DMS153 treated with DMSO at 0.1 percent for 48 hours (cell line): ENCODE measurements at regions not wholly inside any gene's neighbourhood (a gene's known extent, or its start where the extent isn't known, plus 50 kb on each side); places are given as distances from the start of the nearest gene placed in this dataset.
"Not testable (repeated sequence)": the region's sequence is repeated elsewhere in the genome, so short reads cannot be mapped to it uniquely, and the experiment has no call there.

Experiments used
- DNase-seq: peaks from one replicate; lab custom pipeline; 2025; ENCODE audit not compliant: unreplicated experiment; lab: John Stamatoyannopoulos, UW

DNA sequence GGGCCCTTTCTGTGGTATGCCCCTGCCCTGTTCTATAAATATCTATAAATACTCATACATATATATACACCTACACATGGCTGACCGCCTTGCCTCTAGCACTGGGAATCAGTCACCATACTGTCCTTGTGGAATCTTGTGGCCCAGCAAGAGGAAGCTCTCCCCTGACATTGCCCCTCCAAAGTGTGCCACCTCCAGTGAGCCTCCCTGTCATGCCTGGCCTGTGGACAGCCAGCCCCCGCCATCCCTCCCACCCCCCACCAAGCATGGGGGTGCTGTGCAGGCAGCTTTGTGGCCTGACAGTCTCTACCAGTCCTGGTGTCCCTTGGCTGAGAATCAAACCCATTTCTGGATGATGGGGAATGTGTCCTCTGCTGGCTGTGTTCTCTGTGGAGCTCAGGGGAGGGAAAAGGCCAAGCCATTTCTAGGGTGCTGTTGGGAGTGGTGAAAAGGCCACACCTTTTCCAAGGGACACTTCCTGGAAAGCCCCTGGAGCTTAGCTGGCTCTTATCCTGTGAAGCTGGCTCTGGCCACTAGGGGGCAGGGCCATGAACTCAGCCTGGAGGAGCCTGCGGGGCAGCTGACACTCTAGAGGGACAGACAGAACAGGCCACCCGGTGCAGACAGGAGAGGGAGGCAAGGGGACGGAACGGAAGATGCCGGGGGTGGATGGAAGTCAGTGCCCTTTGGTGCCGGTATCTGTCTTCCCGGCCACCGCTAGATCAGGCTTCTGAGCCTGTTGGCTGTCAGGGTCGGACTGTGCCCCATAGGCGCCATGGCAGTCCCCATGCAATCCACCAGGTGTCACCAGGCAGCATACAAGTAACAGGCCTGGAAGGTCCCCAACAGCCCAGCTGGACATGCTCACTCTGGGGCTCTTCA is 167.2 kb downstream of the TBC1D2B start:
- DNase-seq = peak; percentile 2

- no peak for DNase-seq
Observed at GRCh38 chr15:77909182-77909940, 168.2 kb downstream of the TBC1D2B start.

DNA sequence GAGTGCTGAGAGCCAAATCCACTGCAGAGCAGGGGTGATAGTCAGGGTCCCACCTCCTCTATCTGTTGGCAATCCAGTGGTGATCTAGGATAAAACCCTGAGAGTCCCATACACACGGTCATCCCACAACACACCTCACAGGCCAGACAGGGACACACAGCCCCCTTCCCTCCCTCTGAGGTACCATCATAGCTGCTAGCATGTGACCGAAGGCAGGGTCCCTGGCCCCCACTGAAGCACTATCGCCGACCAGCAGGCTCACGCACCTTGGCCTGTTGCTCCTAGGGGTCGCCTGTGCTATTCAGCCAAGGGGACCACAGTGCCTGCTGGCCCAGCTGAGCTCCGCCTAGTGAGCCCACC is 168.8 kb downstream of the TBC1D2B start:
- not testable (repeated sequence) for DNase-seq

DNA sequence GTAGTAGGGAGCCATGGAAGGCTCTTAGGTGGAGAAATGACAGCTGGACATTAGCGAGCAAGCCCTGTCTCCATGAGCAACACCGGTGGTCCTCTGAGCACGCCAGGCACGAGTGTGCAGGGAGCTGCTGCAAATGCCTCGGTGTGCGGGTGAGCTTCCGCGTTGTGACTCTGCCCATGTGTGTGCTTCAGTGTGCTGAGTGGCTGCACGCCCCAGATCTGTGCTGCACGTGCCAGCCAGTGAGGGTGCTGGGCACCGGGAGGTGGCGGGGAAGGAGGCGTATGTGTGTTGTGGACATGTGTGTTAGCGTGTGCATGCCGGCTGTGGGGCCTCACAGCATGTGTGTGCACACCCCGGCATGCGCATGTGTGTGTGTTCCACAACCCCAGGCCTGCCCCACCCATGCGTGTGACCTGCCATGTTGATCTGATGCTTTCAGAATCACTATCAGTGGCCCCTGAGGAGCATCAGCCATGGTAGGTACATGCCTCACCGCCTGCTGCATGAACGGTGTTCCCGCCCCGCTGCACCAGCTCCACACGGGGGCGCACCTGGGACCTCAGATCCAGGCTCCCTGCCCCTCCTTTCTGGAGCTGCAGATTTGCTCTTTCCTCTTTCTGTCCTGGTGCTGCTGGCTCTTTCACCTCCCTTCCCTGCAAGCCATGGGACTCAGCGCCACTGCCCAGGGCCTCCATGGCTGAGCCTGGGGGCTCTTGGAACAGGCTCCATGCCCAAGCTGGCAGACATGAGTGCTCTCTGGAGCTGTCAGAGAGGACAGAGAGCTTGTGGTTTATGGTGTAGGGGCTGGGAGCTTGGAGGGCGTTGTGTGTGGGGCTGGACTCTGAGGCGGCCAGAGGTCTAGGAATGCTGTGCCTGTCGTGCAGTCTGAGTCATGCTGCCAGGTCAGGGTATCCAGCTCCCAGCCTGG is 169.4 kb downstream of the TBC1D2B start:
- no peak for DNase-seq

DNA sequence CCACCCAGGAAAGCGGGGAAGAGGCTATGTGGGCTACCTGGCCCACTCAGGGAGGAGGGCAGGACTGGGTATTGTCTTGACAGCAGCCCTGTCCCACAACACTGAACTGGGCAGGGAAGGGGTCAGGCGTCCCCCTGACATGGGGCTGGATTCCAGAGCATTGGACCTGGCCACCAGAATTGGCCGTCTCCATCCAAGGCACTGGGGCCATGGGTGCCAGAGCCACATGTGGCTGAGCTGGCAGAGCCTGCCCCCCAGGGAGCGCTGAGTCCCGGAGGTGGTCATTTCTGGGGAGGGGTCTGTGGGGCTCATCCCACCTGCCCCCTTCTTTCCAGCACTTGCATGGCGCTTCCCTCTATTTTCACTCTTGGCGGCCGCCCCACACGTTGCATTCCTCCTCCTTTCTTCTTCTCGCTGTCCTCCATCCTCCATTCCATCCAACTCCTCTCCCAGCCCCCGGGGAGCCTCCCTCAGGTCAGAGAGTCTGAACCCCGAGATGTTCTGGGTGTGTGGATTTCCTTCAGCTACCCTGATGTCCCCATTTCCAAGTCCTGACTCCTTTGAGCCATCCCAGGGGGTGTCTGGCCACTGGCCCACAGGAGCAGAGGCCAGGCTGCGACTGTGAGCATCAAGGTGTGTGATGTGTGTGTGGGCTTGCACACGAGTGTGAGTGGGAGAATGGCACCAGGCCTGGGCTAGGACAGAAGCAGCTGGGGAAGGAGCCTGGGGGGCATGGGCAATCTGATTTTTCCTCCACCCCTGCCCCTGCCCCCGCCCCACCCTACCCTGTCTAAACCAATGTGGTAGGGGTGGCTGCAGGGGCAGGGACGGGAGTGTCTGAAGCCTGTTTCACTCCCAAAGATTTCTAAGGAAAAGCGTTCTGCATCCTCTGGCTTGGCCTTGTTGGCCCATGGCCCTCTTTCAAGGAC is 171.2 kb downstream of the TBC1D2B start:
- not testable (repeated sequence) for DNase-seq

GRCh38 chr15:77905301-77905920 is 172.1 kb downstream of the TBC1D2B start:
- no peak for DNase-seq

DNA sequence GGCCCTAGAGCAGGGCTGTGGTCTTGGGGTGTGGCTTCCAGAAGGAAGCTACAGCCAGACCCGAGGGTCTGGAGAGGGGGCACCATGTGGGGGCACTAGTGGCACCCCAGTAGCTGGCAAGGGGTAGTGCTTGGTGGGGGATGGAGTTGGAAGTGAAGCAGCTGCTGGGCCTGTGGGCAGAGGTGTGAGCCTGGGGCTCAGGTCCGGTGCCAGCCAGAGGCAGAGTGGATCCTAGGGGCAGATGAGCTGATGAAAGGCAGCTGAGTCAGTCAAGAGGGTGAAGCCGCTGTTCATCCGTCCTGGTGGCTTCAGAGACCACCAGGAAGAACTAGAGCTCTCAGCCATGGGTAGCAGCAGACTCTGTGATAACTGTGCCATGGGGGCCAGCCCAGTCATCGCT is 172.6 kb downstream of the TBC1D2B start:
- DNase-seq = no peak

DNA sequence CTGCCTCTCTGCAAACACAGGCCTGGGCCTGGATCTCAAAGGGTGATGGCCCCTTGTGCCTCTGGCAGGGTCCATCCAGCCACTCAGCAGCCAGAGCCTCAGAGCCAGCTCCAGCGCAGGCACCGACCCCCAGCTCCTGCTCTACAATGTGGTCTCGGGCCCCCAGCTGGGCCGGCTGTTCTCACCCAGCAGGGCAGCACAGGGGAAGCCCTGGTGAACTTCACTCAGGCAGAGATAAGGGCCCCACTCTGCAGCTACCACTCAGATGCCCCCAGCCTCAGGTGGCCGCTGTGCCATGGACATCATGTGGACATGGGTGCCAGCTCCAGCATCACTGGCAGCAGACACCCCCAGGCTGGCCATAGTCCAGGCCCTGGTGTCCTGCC is 173.1 kb downstream of the TBC1D2B start:
- DNase-seq = no peak

GRCh38 chr15:77903761-77904435 is 173.6 kb downstream of the TBC1D2B start:
- DNase-seq = not testable (repeated sequence)

GRCh38 chr15:77902921-77903760 is 174.4 kb downstream of the TBC1D2B start:
- not testable (repeated sequence) for DNase-seq

DNA sequence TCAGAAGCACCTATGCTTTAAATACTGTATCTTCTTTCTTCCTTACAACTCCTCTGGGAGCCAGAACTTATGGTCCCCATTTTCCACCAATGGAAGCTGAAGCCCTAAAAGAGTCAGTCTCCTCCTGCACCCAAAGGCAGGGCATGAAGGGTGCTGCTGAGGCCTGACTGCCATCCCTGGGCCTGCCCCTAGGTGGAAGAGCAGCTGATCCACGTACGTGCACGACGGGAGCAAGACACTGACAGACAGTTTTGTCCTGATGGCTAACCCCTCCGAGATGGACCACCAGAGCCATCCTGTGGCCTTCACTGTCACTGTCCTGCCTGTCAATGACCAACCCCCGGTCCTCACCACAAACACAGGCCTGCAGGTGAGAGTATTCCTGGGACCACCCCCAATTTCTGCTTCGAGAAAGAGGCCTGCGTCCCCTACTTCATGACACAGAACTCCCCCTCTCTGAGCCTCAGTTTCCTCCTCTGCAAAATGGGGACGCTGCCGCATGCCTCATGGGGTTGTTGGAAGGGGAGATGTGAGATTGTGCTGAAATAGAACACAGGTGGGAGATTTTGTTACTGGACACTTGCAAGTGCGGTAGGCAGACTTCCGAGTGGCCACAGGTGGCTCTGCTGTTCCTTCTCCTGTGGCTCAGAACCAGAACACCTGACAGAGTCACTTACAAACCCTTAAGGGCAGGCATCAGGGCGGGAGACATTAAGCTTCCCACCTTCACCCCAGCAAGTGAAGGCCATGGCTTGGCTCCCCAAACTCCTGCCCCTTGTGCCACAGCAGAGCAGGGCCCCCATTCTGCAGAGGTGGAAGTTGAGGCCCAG is 175.4 kb downstream of the TBC1D2B start:
- no peak for DNase-seq

DNA sequence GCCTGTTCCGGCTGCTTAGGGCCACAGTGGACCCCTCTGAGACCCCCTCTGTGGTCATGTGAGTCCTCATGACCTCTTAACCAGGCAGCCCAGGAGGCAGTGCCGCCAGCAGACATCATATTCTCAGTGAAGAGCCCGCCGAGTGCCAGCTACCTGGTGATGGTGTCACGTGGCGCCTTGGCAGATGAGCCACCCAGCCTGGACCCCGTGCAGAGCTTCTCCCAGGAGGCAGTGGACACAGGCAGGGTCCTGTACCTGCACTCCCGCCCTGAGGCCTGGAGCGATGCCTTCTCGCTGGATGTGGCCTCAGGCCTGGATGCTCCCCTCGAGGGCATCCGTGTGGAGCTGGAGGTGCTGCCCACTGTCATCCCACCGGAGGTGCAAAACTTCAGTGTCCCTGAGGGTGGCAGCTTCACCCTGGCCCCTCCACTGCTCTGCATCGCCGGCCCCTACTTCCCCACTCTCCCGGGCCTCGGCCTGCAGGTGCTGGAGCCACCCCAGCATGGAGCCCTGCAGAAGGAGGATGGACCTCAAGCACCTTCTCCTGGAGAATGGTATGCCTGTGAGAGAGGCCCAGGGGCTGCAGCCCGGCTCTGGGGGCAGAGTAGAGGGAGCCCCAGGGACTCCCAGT is 176.1 kb downstream of the TBC1D2B start:
- no peak for DNase-seq

DNA sequence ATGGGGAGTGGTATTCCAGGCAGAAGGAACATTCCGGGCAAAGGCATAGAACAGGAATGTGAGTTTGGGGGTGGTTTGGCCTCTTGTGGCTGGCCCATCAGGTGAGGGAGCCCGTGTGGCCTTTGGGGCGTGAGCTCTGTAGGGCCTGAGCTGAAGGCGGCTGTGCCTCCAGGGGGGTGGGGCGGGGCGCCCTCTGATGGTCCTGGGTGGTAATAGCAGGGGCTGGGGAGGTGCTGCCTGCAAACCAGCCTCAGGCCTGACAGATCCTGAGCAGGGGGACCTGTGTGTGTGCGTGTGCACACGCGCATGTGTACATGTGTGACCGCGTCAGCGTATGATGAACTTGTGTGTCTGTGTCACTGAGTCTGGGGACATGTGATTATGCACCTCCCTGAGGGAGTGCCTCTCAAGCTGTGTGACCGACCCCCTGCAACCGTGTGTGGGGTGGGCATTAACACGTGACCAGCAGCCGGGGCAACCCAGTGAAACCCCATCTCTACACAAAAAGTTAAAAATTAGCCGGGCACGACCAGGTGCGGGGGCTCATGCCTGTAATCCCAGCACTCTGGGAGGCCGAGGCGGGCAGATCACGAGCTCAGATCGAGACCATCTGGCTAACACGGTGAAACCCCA is 177.1 kb downstream of the TBC1D2B start:
- DNase-seq = not testable (repeated sequence)

GRCh38 chr15:77899776-77900175 is 177.7 kb downstream of the TBC1D2B start:
- DNase-seq = not testable (repeated sequence)

GRCh38 chr15:77898811-77899730 is 178.4 kb downstream of the TBC1D2B start:
- no peak for DNase-seq
